Peyer's patch (tissue), 4 donors: ENCODE measurements at regions not wholly inside any gene's neighbourhood (a gene's known extent, or its start where the extent isn't known, plus 50 kb on each side); places are given as distances from the start of the nearest gene placed in this dataset.

Experiments
- POLR2A ChIP-seq, 2 donors: fragments of 450-650 bp; IDR thresholded peaks; one replicate each; pipeline ENCODE4 v1.5.1; 2017; ENCODE audit warnings: antibody characterized with exemption in 2 of 2, mild to moderate bottlenecking in 2 of 2, moderate library complexity in 2 of 2
- TF ChIP-seq, protein P1 (sequence below), 6 experiments: fragments of 450-650 bp in 4 of 6; fragments of 200-600 bp in 2 of 6; sonication (generic) in 1 of 6; IDR thresholded peaks; one replicate each; pipeline ENCODE4 v1.5.1; 2017 to 2019; ENCODE audit warnings: antibody characterized with exemption in 6 of 6, mild to moderate bottlenecking in 3 of 6, moderate library complexity in 1 of 6

- TF ChIP-seq, protein P1, sequence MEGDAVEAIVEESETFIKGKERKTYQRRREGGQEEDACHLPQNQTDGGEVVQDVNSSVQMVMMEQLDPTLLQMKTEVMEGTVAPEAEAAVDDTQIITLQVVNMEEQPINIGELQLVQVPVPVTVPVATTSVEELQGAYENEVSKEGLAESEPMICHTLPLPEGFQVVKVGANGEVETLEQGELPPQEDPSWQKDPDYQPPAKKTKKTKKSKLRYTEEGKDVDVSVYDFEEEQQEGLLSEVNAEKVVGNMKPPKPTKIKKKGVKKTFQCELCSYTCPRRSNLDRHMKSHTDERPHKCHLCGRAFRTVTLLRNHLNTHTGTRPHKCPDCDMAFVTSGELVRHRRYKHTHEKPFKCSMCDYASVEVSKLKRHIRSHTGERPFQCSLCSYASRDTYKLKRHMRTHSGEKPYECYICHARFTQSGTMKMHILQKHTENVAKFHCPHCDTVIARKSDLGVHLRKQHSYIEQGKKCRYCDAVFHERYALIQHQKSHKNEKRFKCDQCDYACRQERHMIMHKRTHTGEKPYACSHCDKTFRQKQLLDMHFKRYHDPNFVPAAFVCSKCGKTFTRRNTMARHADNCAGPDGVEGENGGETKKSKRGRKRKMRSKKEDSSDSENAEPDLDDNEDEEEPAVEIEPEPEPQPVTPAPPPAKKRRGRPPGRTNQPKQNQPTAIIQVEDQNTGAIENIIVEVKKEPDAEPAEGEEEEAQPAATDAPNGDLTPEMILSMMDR (IDR thresholded peaks at IDR 0.05): no peak
- TF ChIP-seq POLR2A (IDR thresholded peaks at IDR 0.05): no peak
Observed at GRCh38 chr5:155088811-155089210, 75.3 kb downstream of the KIF4B start.
